CD8-positive, alpha-beta memory T cell (primary cell): ENCODE measurements at regions not wholly inside any gene's neighbourhood (a gene's known extent, or its start where the extent isn't known, plus 50 kb on each side); places are given as distances from the start of the nearest gene placed in this dataset.

Experiments
- CTCF ChIA-PET: fragments of 350-600 bp; sonication (Branson Sonifier 250); formaldehyde crosslinking; loops from one replicate; lab custom pipeline; 2021; ENCODE audit warnings: antibody characterized with exemption; lab: Charles Lee
- POLR2A ChIA-PET: fragments of 350-600 bp; sonication (Branson Sonifier 250); formaldehyde crosslinking; loops from one replicate; lab custom pipeline; 2021; ENCODE audit warnings: antibody characterized with exemption; lab: Charles Lee
- DNase-seq, 5 donors: peaks; one replicate each; pipeline versions ENCODE4 v3.0.0 to v3.0.0-alpha.2; 2020 to 2022; ENCODE audit warnings: mixed read lengths in 1 of 5
- H3K27ac ChIP-seq: one replicate; pipeline ENCODE4 v1.7.0; 2013; ENCODE audit warnings: low read depth, mild to moderate bottlenecking, low read length, moderate library complexity
- H3K27me3 ChIP-seq: 2 replicates; pipeline ENCODE4 v1.7.0; 2013; ENCODE audit warnings: low read length, mild to moderate bottlenecking; ENCODE audit not compliant: insufficient read depth, poor library complexity, severe bottlenecking
- H3K36me3 ChIP-seq: 2 replicates; pipeline ENCODE4 v1.7.0; 2013; ENCODE audit warnings: mild to moderate bottlenecking, low read length, moderate library complexity; ENCODE audit not compliant: insufficient read depth
- H3K4me1 ChIP-seq: 2 replicates; pipeline ENCODE4 v1.7.0; 2013; ENCODE audit warnings: mild to moderate bottlenecking, low read length, moderate library complexity; ENCODE audit not compliant: insufficient read depth
- H3K4me3 ChIP-seq: 2 replicates; pipeline ENCODE4 v1.7.0; 2013; ENCODE audit warnings: mild to moderate bottlenecking, low read length
- H3K9me3 ChIP-seq: 2 replicates; pipeline ENCODE4 v1.7.0; 2013; ENCODE audit warnings: mild to moderate bottlenecking, low read length
- H3K27ac Mint-ChIP-seq, 8 donors: one replicate each; pipeline ENCODE4 v1.8.0; 2020 to 2021; ENCODE audit warnings: mixed read lengths in 8 of 8, mild to moderate bottlenecking in 6 of 8, inconsistent platforms in 3 of 8, moderate library complexity in 3 of 8
- H3K27me3 Mint-ChIP-seq, 2 donors: one replicate each; pipeline ENCODE4 v1.8.0; 2020 to 2021; ENCODE audit warnings: mixed read lengths in 2 of 2, mild to moderate bottlenecking in 1 of 2, moderate library complexity in 1 of 2
- H3K36me3 Mint-ChIP-seq, 3 donors: one replicate each; pipeline ENCODE4 v1.8.0; 2020 to 2021; ENCODE audit warnings: mixed read lengths in 3 of 3, inconsistent platforms in 1 of 3, mild to moderate bottlenecking in 1 of 3
- H3K4me1 Mint-ChIP-seq, 3 donors: one replicate each; pipeline ENCODE4 v1.8.0; 2020 to 2021; ENCODE audit warnings: mixed read lengths in 3 of 3, inconsistent platforms in 1 of 3, mild to moderate bottlenecking in 1 of 3
- H3K4me3 Mint-ChIP-seq, 7 donors: one replicate each; pipeline ENCODE4 v1.8.0; 2020 to 2021; ENCODE audit warnings: mixed read lengths in 7 of 7, mild to moderate bottlenecking in 6 of 7, moderate library complexity in 4 of 7, inconsistent platforms in 2 of 7
- H3K9me3 Mint-ChIP-seq, 5 donors: one replicate each; pipeline ENCODE4 v1.8.0; 2020 to 2022; ENCODE audit warnings: mixed read lengths in 5 of 5, mild to moderate bottlenecking in 3 of 5, moderate library complexity in 2 of 5, inconsistent platforms in 1 of 5

GRCh38 chr18:56083097-56083521 lies 495.1 kb upstream of the TCF4 start:
- no peaks in the 10 kb centered on the region for H3K27me3 Mint-ChIP-seq
- no peaks in the 10 kb centered on the region for H3K4me1 Mint-ChIP-seq
- H3K27ac Mint-ChIP-seq, result no peak overlapping the region
- H3K4me1 ChIP-seq, result no peaks in the 10 kb centered on the region
- peaks cover 0 to 1% (median 0%) of the 10 kb centered on the region in 3 donors for H3K36me3 Mint-ChIP-seq
- H3K36me3 ChIP-seq, result no peaks in the 10 kb centered on the region
- no peak overlapping the region for H3K4me3 Mint-ChIP-seq
- H3K27me3 ChIP-seq, result no peaks in the 10 kb centered on the region
- peaks cover 0 to 10% (median 3%) of the 10 kb centered on the region in 5 donors for H3K9me3 Mint-ChIP-seq
- H3K9me3 ChIP-seq, result no peaks in the 10 kb centered on the region
- DNase-seq, result no peak
- no peak overlapping the region for H3K4me3 ChIP-seq
- POLR2A ChIA-PET, result no interaction called here
- H3K27ac ChIP-seq, result no peak overlapping the region
- CTCF ChIA-PET, result no interaction called here

GRCh38 chr18:56076723-56077122 lies 488.7 kb upstream of the TCF4 start:
- H3K36me3 Mint-ChIP-seq, result no peaks in the 10 kb centered on the region
- Histone ChIP-seq H3K27me3 (no peaks in the 10 kb centered on the region), H3K27ac (no peak overlapping the region), H3K9me3 (no peaks in the 10 kb centered on the region), H3K4me3 (no peak overlapping the region), H3K4me1 (no peaks in the 10 kb centered on the region), H3K36me3 (no peaks in the 10 kb centered on the region)
- H3K27me3 Mint-ChIP-seq, result no peaks in the 10 kb centered on the region
- POLR2A ChIA-PET, result no interaction called here
- no peak for DNase-seq
- CTCF ChIA-PET, result no interaction called here
- H3K9me3 Mint-ChIP-seq, result peaks cover 0 to 10% (median 3%) of the 10 kb centered on the region in 5 donors
- no peak overlapping the region for H3K4me3 Mint-ChIP-seq
- no peak overlapping the region for H3K27ac Mint-ChIP-seq
- no peaks in the 10 kb centered on the region for H3K4me1 Mint-ChIP-seq

- no peaks in the 10 kb centered on the region for H3K36me3 ChIP-seq
- ChIA-PET POLR2A (no interaction called here), CTCF (no interaction called here)
- no peaks in the 10 kb centered on the region for H3K4me1 Mint-ChIP-seq
- H3K27ac Mint-ChIP-seq, result no peak overlapping the region
- H3K27ac ChIP-seq, result no peak overlapping the region
- H3K4me1 ChIP-seq, result no peaks in the 10 kb centered on the region
- no peak overlapping the region for H3K4me3 ChIP-seq
- H3K36me3 Mint-ChIP-seq, result no peaks in the 10 kb centered on the region
- peaks cover 0 to 8% (median 4%) of the 10 kb centered on the region in 5 donors for H3K9me3 Mint-ChIP-seq
- H3K27me3 Mint-ChIP-seq, result peaks cover 0 to 1% of the 10 kb centered on the region in 2 donors
- no peaks in the 10 kb centered on the region for H3K9me3 ChIP-seq
- H3K27me3 ChIP-seq, result no peaks in the 10 kb centered on the region
- H3K4me3 Mint-ChIP-seq, result no peak overlapping the region
- DNase-seq, result no peak
These were observed 480.7 kb upstream of the TCF4 start for GRCh38 chr18:56068701-56069100.

GRCh38 chr18:56067969-56068671 lies 480.1 kb upstream of the TCF4 start:
- DNase-seq, result no peak
- Mint-ChIP-seq H3K9me3 (peaks cover 0 to 8% (median 2%) of the 10 kb centered on the region in 5 donors), H3K27me3 (peaks cover 0 to 1% of the 10 kb centered on the region in 2 donors), H3K36me3 (no peaks in the 10 kb centered on the region), H3K4me1 (no peaks in the 10 kb centered on the region), H3K4me3 (no peak overlapping the region), H3K27ac (no peak overlapping the region)
- no peaks in the 10 kb centered on the region for H3K36me3 ChIP-seq
- H3K4me3 ChIP-seq, result no peak overlapping the region
- H3K27ac ChIP-seq, result no peak overlapping the region
- no peaks in the 10 kb centered on the region for H3K27me3 ChIP-seq
- H3K4me1 ChIP-seq, result no peaks in the 10 kb centered on the region
- CTCF ChIA-PET, result no interaction called here
- POLR2A ChIA-PET, result no interaction called here
- H3K9me3 ChIP-seq, result no peaks in the 10 kb centered on the region

GRCh38 chr18:56067214-56067894 lies 479.4 kb upstream of the TCF4 start:
- Histone ChIP-seq H3K9me3 (no peaks in the 10 kb centered on the region), H3K36me3 (no peaks in the 10 kb centered on the region), H3K27ac (no peak overlapping the region), H3K4me3 (no peak overlapping the region), H3K27me3 (no peaks in the 10 kb centered on the region), H3K4me1 (no peaks in the 10 kb centered on the region)
- Mint-ChIP-seq H3K36me3 (no peaks in the 10 kb centered on the region), H3K9me3 (peaks cover 0 to 8% (median 2%) of the 10 kb centered on the region in 5 donors), H3K4me1 (no peaks in the 10 kb centered on the region), H3K27me3 (peaks cover 0 to 1% of the 10 kb centered on the region in 2 donors), H3K27ac (no peak overlapping the region), H3K4me3 (no peak overlapping the region)
- DNase-seq, result no peak
- ChIA-PET CTCF (no interaction called here), POLR2A (no interaction called here)

- H3K27ac Mint-ChIP-seq, result no peak overlapping the region
- CTCF ChIA-PET, result no interaction called here
These were observed 478.7 kb upstream of the TCF4 start for GRCh38 chr18:56066524-56067213.

GRCh38 chr18:56065086-56065485 lies 477.1 kb upstream of the TCF4 start:
- Histone ChIP-seq H3K9me3 (no peaks in the 10 kb centered on the region), H3K4me1 (no peaks in the 10 kb centered on the region), H3K27ac (no peak overlapping the region), H3K27me3 (no peaks in the 10 kb centered on the region), H3K36me3 (no peaks in the 10 kb centered on the region), H3K4me3 (no peak overlapping the region)
- H3K27ac Mint-ChIP-seq, result no peak overlapping the region
- no peak overlapping the region for H3K4me3 Mint-ChIP-seq
- no peaks in the 10 kb centered on the region for H3K36me3 Mint-ChIP-seq
- ChIA-PET CTCF (no interaction called here), POLR2A (no interaction called here)
- no peaks in the 10 kb centered on the region for H3K4me1 Mint-ChIP-seq
- H3K27me3 Mint-ChIP-seq, result peaks cover 0 to 1% of the 10 kb centered on the region in 2 donors
- DNase-seq, result no peak
- H3K9me3 Mint-ChIP-seq, result peaks cover 0 to 8% (median 2%) of the 10 kb centered on the region in 5 donors

More at GRCh38 chr18:56066524-56067213, 478.7 kb upstream of the TCF4 start:
- H3K36me3 ChIP-seq, result no peaks in the 10 kb centered on the region
- Mint-ChIP-seq H3K36me3 (no peaks in the 10 kb centered on the region), H3K4me3 (no peak overlapping the region), H3K9me3 (peaks cover 0 to 8% (median 2%) of the 10 kb centered on the region in 5 donors), H3K4me1 (no peaks in the 10 kb centered on the region), H3K27me3 (peaks cover 0 to 1% of the 10 kb centered on the region in 2 donors)
- H3K9me3 ChIP-seq, result no peaks in the 10 kb centered on the region
- POLR2A ChIA-PET, result no interaction called here
- no peak for DNase-seq
- H3K27me3 ChIP-seq, result no peaks in the 10 kb centered on the region
- H3K27ac ChIP-seq, result no peak overlapping the region
- no peaks in the 10 kb centered on the region for H3K4me1 ChIP-seq
- H3K4me3 ChIP-seq, result no peak overlapping the region

- Histone ChIP-seq H3K36me3 (no peaks in the 10 kb centered on the region), H3K4me3 (no peak overlapping the region), H3K27ac (no peak overlapping the region), H3K4me1 (no peaks in the 10 kb centered on the region), H3K9me3 (no peaks in the 10 kb centered on the region), H3K27me3 (no peaks in the 10 kb centered on the region)
- Mint-ChIP-seq H3K9me3 (peaks cover 0 to 11% (median 2%) of the 10 kb centered on the region in 5 donors), H3K27me3 (peaks cover 0 to 1% of the 10 kb centered on the region in 2 donors), H3K4me1 (no peaks in the 10 kb centered on the region), H3K36me3 (no peaks in the 10 kb centered on the region), H3K27ac (no peak overlapping the region), H3K4me3 (no peak overlapping the region)
- CTCF ChIA-PET, result no interaction called here
- no peak for DNase-seq
- POLR2A ChIA-PET, result no interaction called here
These were observed 474.9 kb upstream of the TCF4 start for GRCh38 chr18:56062931-56063330.
